DMS114 treated with DMSO at 0.1 percent for 48 hours (cell line): ENCODE measurements at regions not wholly inside any gene's neighbourhood (a gene's known extent, or its start where the extent isn't known, plus 50 kb on each side); places are given as distances from the start of the nearest gene placed in this dataset.
"Not testable (repeated sequence)": the region's sequence is repeated elsewhere in the genome, so short reads cannot be mapped to it uniquely, and the experiment has no call there.

Experiments
- DNase-seq: peaks from one replicate; lab custom pipeline; 2025; ENCODE audit not compliant: unreplicated experiment; lab: John Stamatoyannopoulos, UW

GRCh38 chr9:129547063-129547462 lies 73.8 kb downstream of the C9orf50 start:
- no peak for DNase-seq

- not testable (repeated sequence) for DNase-seq
Measured at GRCh38 chr9:129545876-129546275, 75.0 kb downstream of the C9orf50 start.

GRCh38 chr9:129544761-129545160 lies 76.1 kb downstream of the C9orf50 start:
- no peak for DNase-seq

- DNase-seq = no peak
Measured at GRCh38 chr9:129542741-129543140, 78.2 kb downstream of the C9orf50 start.

GRCh38 chr9:129541270-129541669 lies 79.6 kb downstream of the C9orf50 start:
- no peak for DNase-seq

- DNase-seq = no peak
Measured at GRCh38 chr9:129539446-129539845, 81.5 kb downstream of the C9orf50 start.

- not testable (repeated sequence) for DNase-seq
Measured at GRCh38 chr9:129531860-129532402, 89.0 kb downstream of the C9orf50 start.

GRCh38 chr9:129527955-129528354 lies 92.9 kb downstream of the C9orf50 start:
- DNase-seq = not testable (repeated sequence)

- no peak for DNase-seq
Measured at GRCh38 chr9:129525656-129526196, 95.2 kb downstream of the C9orf50 start.

GRCh38 chr9:129524582-129525270 lies 96.2 kb downstream of the C9orf50 start:
- no peak for DNase-seq

- DNase-seq = no peak
Measured at GRCh38 chr9:129523943-129524581, 96.8 kb downstream of the C9orf50 start.

- DNase-seq = no peak
Measured at GRCh38 chr9:129522351-129522750, 98.5 kb downstream of the C9orf50 start.

GRCh38 chr9:129520082-129520481 lies 100.8 kb downstream of the C9orf50 start:
- DNase-seq = no peak

- DNase-seq = no peak
Measured at GRCh38 chr9:129518074-129518473, 102.8 kb downstream of the C9orf50 start.

GRCh38 chr9:129517006-129517405 lies 103.9 kb downstream of the C9orf50 start:
- DNase-seq = no peak

- no peak for DNase-seq
Measured at GRCh38 chr9:129514891-129515290, 106.0 kb downstream of the C9orf50 start.

- no peak for DNase-seq
Measured at GRCh38 chr9:129514497-129514867, 106.4 kb downstream of the C9orf50 start.

- DNase-seq = no peak
Measured at GRCh38 chr9:129513856-129514496, 106.9 kb downstream of the C9orf50 start.

GRCh38 chr9:129513282-129513681 lies 107.6 kb downstream of the C9orf50 start:
- DNase-seq = no peak

GRCh38 chr9:129511285-129511900 lies 109.5 kb downstream of the C9orf50 start:
- no peak for DNase-seq

GRCh38 chr9:129509533-129509928 lies 111.4 kb downstream of the C9orf50 start:
- no peak for DNase-seq
